ENCODE measurements at regions not wholly inside any gene's neighbourhood (a gene's known extent, or its start where the extent isn't known, plus 50 kb on each side); places are given as distances from the start of the nearest gene placed in this dataset.

- intact Hi-C loops (cut with DNase I): no loop called here
Measured at GRCh38 chr20:60513141-60513540, 554.9 kb downstream of the CDH26 start.

GRCh38 chr20:60516442-60516841, 558.2 kb downstream of the CDH26 start:
- intact Hi-C loops (cut with DNase I): no loop called here
- no peak for DNase-seq

More at GRCh38 chr20:60513141-60513540, 554.9 kb downstream of the CDH26 start:
- no peak for DNase-seq

GRCh38 chr20:60518022-60518421, 559.8 kb downstream of the CDH26 start:
- no peak for DNase-seq
- intact Hi-C loops (cut with DNase I): no loop called here

- no peak for DNase-seq
- intact Hi-C loops (cut with DNase I): no loop called here
Measured at GRCh38 chr20:60525397-60525796, 567.2 kb downstream of the CDH26 start.

GRCh38 chr20:60527656-60528055, 569.4 kb downstream of the CDH26 start:
- DNase-seq: no peak
- intact Hi-C loops (cut with DNase I): no loop called here

- intact Hi-C loops (cut with DNase I): no loop called here
- no peak for DNase-seq
Measured at GRCh38 chr20:60528141-60528540, 569.9 kb downstream of the CDH26 start.

- intact Hi-C loops (cut with DNase I): no loop called here
- DNase-seq: peak in 1 of 10 donors; percentile 63
Measured at GRCh38 chr20:60529149-60529548, 570.9 kb downstream of the CDH26 start.

GRCh38 chr20:60535211-60535610, 577.0 kb downstream of the CDH26 start:
- intact Hi-C loops (cut with DNase I): no loop called here
- DNase-seq: no peak

- intact Hi-C loops (cut with DNase I): no loop called here
Measured at GRCh38 chr20:60540591-60540990, 582.4 kb downstream of the CDH26 start.

GRCh38 chr20:60541991-60542390, 583.8 kb downstream of the CDH26 start:
- no peak for DNase-seq
- intact Hi-C loops (cut with DNase I): no loop called here

More at GRCh38 chr20:60540591-60540990, 582.4 kb downstream of the CDH26 start:
- no peak for DNase-seq

- DNase-seq: no peak
- intact Hi-C loops (cut with DNase I): no loop called here
Measured at GRCh38 chr20:60543598-60543997, 585.4 kb downstream of the CDH26 start.

GRCh38 chr20:60553095-60553494, 594.9 kb downstream of the CDH26 start:
- DNase-seq: no peak

GRCh38 chr20:60558486-60558885, 600.3 kb downstream of the CDH26 start:
- DNase-seq: no peak
- intact Hi-C loops (cut with DNase I): no loop called here

More at GRCh38 chr20:60553095-60553494, 594.9 kb downstream of the CDH26 start:
- intact Hi-C loops (cut with DNase I): no loop called here

GRCh38 chr20:60559462-60559861, 601.2 kb downstream of the CDH26 start:
- intact Hi-C loops (cut with DNase I): no loop called here
- DNase-seq: no peak

- no peak for DNase-seq
- intact Hi-C loops (cut with DNase I): no loop called here
Measured at GRCh38 chr20:60561052-60561451, 602.8 kb downstream of the CDH26 start.

GRCh38 chr20:60565083-60565482, 606.9 kb downstream of the CDH26 start:
- intact Hi-C loops (cut with DNase I): no loop called here
- DNase-seq: no peak

GRCh38 chr20:60565551-60565950, 607.3 kb downstream of the CDH26 start:
- intact Hi-C loops (cut with DNase I): no loop called here
- DNase-seq: no peak

GRCh38 chr20:60569116-60569515, 610.9 kb downstream of the CDH26 start:
- no peak for DNase-seq
- intact Hi-C loops (cut with DNase I): no loop called here

- intact Hi-C loops (cut with DNase I): no loop called here
- DNase-seq: no peak
Measured at GRCh38 chr20:60570481-60571277, 612.5 kb downstream of the CDH26 start.

- intact Hi-C loops (cut with DNase I): no loop called here
- no peak for DNase-seq
Measured at GRCh38 chr20:60573003-60573680, 614.9 kb downstream of the CDH26 start.

- intact Hi-C loops (cut with DNase I): no loop called here
- DNase-seq: no peak
Measured at GRCh38 chr20:60576236-60576635, 618.0 kb downstream of the CDH26 start.

- no peak for DNase-seq
- intact Hi-C loops (cut with DNase I): no loop called here
Measured at GRCh38 chr20:60579941-60580515, 621.8 kb downstream of the CDH26 start.

Data from posterior cingulate gyrus (tissue), 11 donors.